HepG2 (cell line): ENCODE measurements at regions not wholly inside any gene's neighbourhood (a gene's known extent, or its start where the extent isn't known, plus 50 kb on each side); places are given as distances from the start of the nearest gene placed in this dataset.

Source experiments
- ATAC-seq: fragments of 200-7000 bp; cut with Tn5 transposase; 3 replicates; pipeline ENCODE4 v1.9.1; 2020; ENCODE audit warnings: mild to moderate bottlenecking, moderate library complexity
- BruUV-seq: library from RNA; stranded (reverse); fragments of 400-500 nt; replicated peaks from 2 replicates; lab custom pipeline; 2021; lab: Mats Ljungman, UMichigan
- CTCF ChIA-PET: fragments of 300-600 bp; formaldehyde crosslinking; extraction: SDS; loops from one replicate; lab custom pipeline; 2021; ENCODE audit warnings: low total read pairs, inconsistent platforms, low intra/inter-chr PET ratio; lab: Yijun Ruan, JAX
- POLR2A ChIA-PET: fragments of 350-600 bp; sonication (Branson Sonifier 250); formaldehyde crosslinking; loops from one replicate; lab custom pipeline; 2020; ENCODE audit warnings: antibody characterized with exemption, inconsistent platforms; lab: Yijun Ruan, JAX
- DNase-seq: peaks from one replicate; pipeline ENCODE4 v3.0.0-alpha.2; 2015; ENCODE audit warnings: low spot score
- FAIRE-seq: peaks from 3 replicates; lab custom pipeline; 2011; peaks lifted over from hg19 to GRCh38; lab: Jason Lieb, UNC
- H2AFZ ChIP-seq: one replicate; pipeline ENCODE4 v1.6.1; 2011; ENCODE audit warnings: low read length, inconsistent platforms
- H3K27ac ChIP-seq: fragments of 300-600 bp; 3 replicates; pipeline ENCODE4 v1.8.0; 2011; ENCODE audit warnings: mixed run types, mild to moderate bottlenecking, mixed read lengths, low read length, inconsistent platforms; ENCODE audit not compliant: insufficient read depth; ENCODE audit errors: extremely low read length
- H3K27me3 ChIP-seq, 2 experiments: fragments of 200-600 bp in 1 of 2; 2 replicates in 1 of 2; 3 replicates in 1 of 2; pipeline versions ENCODE4 v1.6.0 to v1.8.0; 2011; ENCODE audit warnings: low read length in 2 of 2, mild to moderate bottlenecking in 2 of 2, moderate library complexity in 2 of 2, inconsistent platforms in 1 of 2; ENCODE audit not compliant: insufficient read depth in 2 of 2, control insufficient read depth in 1 of 2
- H3K36me3 ChIP-seq, 2 experiments: fragments of 200-600 bp in 1 of 2; replicated peaks in 1 of 2; 2 replicates in 1 of 2; 3 replicates in 1 of 2; pipeline versions ENCODE4 v1.5.1 to v1.8.0; 2011; ENCODE audit warnings: low read length in 2 of 2, inconsistent platforms in 1 of 2; ENCODE audit not compliant: insufficient read depth in 2 of 2, control insufficient read depth in 1 of 2
- H3K4me1 ChIP-seq: 2 replicates; pipeline ENCODE4 v1.5.1; 2012; ENCODE audit warnings: low read length, inconsistent platforms; ENCODE audit not compliant: insufficient read depth
- H3K4me2 ChIP-seq: 2 replicates; pipeline ENCODE4 v1.6.0; 2011; ENCODE audit warnings: low read depth, low read length, inconsistent platforms
- H3K4me3 ChIP-seq, 3 experiments: fragments of 200-600 bp in 1 of 3; sonication (generic), shearing (Covaris generic) in 1 of 3; replicated peaks in 1 of 3; 2 replicates each; pipeline ENCODE4 v1.5.1; 2011 to 2016; ENCODE audit warnings: low read length in 3 of 3, inconsistent platforms in 2 of 3, low read depth in 2 of 3, mild to moderate bottlenecking in 2 of 3, control low read depth in 1 of 3, mixed read lengths in 1 of 3; ENCODE audit not compliant: insufficient read depth in 1 of 3
- H3K79me2 ChIP-seq: one replicate; pipeline ENCODE4 v1.6.1; 2011; ENCODE audit warnings: low read length, inconsistent platforms; ENCODE audit not compliant: insufficient read depth
- H3K9ac ChIP-seq: 2 replicates; pipeline ENCODE4 v1.6.0; 2011; ENCODE audit warnings: mild to moderate bottlenecking, low read depth, low read length, inconsistent platforms; ENCODE audit not compliant: insufficient read depth
- H3K9me3 ChIP-seq: 2 replicates; pipeline ENCODE4 v1.5.1; 2012; ENCODE audit warnings: mild to moderate bottlenecking, low read length
- H4K20me1 ChIP-seq: 2 replicates; pipeline ENCODE4 v1.6.0; 2011; ENCODE audit warnings: inconsistent platforms, mild to moderate bottlenecking, low read length, moderate library complexity; ENCODE audit not compliant: insufficient read depth
- BRCA1 ChIP-seq: sonication (generic); formaldehyde crosslinking; IDR thresholded peaks from 2 replicates; pipeline ENCODE4 v1.4.0; 2020; ENCODE audit warnings: missing genetic modification reagents
- CCAR2 ChIP-seq: fragments of 200-400 bp; formaldehyde crosslinking; optimal IDR thresholded peaks from 2 replicates; pipeline ENCODE3; 2018; ENCODE audit warnings: low read depth, mild to moderate bottlenecking, low read length, moderate library complexity
- FOSL2 ChIP-seq: sonication (generic); formaldehyde crosslinking; IDR thresholded peaks from 2 replicates; pipeline ENCODE4 v1.4.0; 2020; ENCODE audit warnings: missing genetic modification reagents
- GATA4 ChIP-seq: sonication (generic); IDR thresholded peaks from 2 replicates; pipeline ENCODE4 v1.6.1; 2016; ENCODE audit warnings: antibody characterized with exemption, low read depth, borderline replicate concordance
- RXRA ChIP-seq: sonication (generic); formaldehyde crosslinking; IDR thresholded peaks from 2 replicates; pipeline ENCODE4 v1.5.1; 2020; ENCODE audit warnings: missing genetic modification reagents
- SP5 ChIP-seq: IDR thresholded peaks from 2 replicates; pipeline ENCODE4 v1.6.1; 2016; ENCODE audit warnings: low read depth, borderline replicate concordance
- ZNF24 ChIP-seq: fragments of 450-650 bp; IDR thresholded peaks from 2 replicates; pipeline ENCODE4 v1.6.1; 2017; ENCODE audit warnings: antibody characterized with exemption, mild to moderate bottlenecking
- WGBS: methylation state at CpG from one replicate; pipeline ENCODE4 v1.1.6; 2017; ENCODE audit warnings: low lambda C conversion rate; 5-methylcytosine and 5-hydroxymethylcytosine counted together
- in situ Hi-C: cut with HindIII; loops from 2 replicates; pipeline ENCODE4 v1.10.0; 2017; ENCODE audit warnings: low pct_unique_long_range_greater_than_20kb; ENCODE audit not compliant: extremely low pct_ligation_motif_present
- intact Hi-C: fragments of 100-400 bp; cut with micrococcal nuclease; formaldehyde crosslinking; loops from one replicate; pipeline ENCODE4 v1.10.0; 2022; ENCODE audit not compliant: unreplicated experiment
- TF ChIP-seq, protein P1 (sequence below): sonication (generic); formaldehyde crosslinking; IDR thresholded peaks from 2 replicates; pipeline ENCODE4 v1.5.0; 2020; ENCODE audit warnings: mild to moderate bottlenecking, missing genetic modification reagents, borderline replicate concordance
- TF ChIP-seq, protein P2 (sequence below): sonication (generic); formaldehyde crosslinking; IDR thresholded peaks from 2 replicates; pipeline ENCODE4 v1.5.1; 2020; ENCODE audit warnings: mild to moderate bottlenecking, missing genetic modification reagents, moderate library complexity
- TF ChIP-seq, protein P3 (sequence below): sonication (generic); formaldehyde crosslinking; IDR thresholded peaks from 2 replicates; pipeline ENCODE4 v1.5.1; 2020; ENCODE audit warnings: missing genetic modification reagents, mild to moderate bottlenecking, borderline replicate concordance
- TF ChIP-seq, protein P4 (sequence below): sonication (generic); formaldehyde crosslinking; IDR thresholded peaks from 2 replicates; pipeline ENCODE4 v1.8.0; 2022; ENCODE audit warnings: low read depth, missing genetic modification reagents
- TF ChIP-seq, protein P5 (sequence below): sonication (generic); formaldehyde crosslinking; IDR thresholded peaks from 2 replicates; pipeline ENCODE4 v1.9.0; 2021; ENCODE audit warnings: missing genetic modification reagents, borderline replicate concordance
- TF ChIP-seq, protein P6 (sequence below): sonication (generic); formaldehyde crosslinking; IDR thresholded peaks from 2 replicates; pipeline ENCODE4 v1.8.0; 2022; ENCODE audit warnings: mild to moderate bottlenecking, missing genetic modification reagents

DNA sequence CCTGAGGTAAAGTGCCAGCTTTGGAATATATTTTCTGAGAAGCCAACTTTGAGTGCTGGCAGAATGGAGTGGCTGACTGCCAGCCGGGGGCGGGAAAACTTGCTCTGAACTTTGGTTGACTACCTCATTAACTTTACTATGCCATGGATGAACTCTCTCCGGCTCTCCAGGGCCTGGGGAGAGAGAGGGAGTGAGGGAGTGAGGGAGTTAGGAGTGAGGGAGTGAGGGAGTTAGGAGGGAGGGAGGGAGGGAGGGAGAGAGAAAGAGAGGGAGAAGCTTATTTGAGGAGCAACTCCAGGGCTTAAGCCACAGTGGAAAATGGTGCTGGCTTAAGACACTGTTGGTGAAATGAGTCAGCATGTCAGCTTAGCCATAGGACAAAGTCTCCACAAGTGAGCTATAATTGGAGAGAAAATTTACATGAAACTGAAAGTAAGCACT lies 280.9 kb upstream of the RPS6KA3 start:
- peak; percentile 48 for DNase-seq
- BruUV-seq = no TSS peak
- peaks cover 25% of the 10 kb centered on the region for H3K4me1 ChIP-seq
- no peaks in the 10 kb centered on the region for H4K20me1 ChIP-seq
- in situ Hi-C loops (loop anchor here (25.0 kb wide), 4 partner anchors 190 to 1190 kb away; partner anchors contain the start of gene CNKSR2), intact Hi-C loops (no loop called here)
- 0% methylated on average over 3 of the region's 3 CpGs for WGBS
- no peaks in the 10 kb centered on the region for H3K27me3 ChIP-seq
- POLR2A ChIA-PET = no interaction called here
- peak overlapping the region; percentile 36; the same call in 1 of the 2 replicates for H3K4me2 ChIP-seq
- CTCF ChIA-PET = no interaction called here
- no peak for FAIRE-seq
- no peak overlapping the region for H3K27ac ChIP-seq
- no peaks in the 10 kb centered on the region for H3K79me2 ChIP-seq
- peak; percentile 88 for ATAC-seq
- no peaks in the 10 kb centered on the region for H3K36me3 ChIP-seq
- H3K4me3 ChIP-seq = no peak overlapping the region; a peak in 1 of 6 replicates
- no peaks in the 10 kb centered on the region; the same call in 1 of the 2 replicates for H3K9me3 ChIP-seq
- H3K9ac ChIP-seq = no peak overlapping the region
- no peak overlapping the region for H2AFZ ChIP-seq
- TF ChIP-seq, protein P1, sequence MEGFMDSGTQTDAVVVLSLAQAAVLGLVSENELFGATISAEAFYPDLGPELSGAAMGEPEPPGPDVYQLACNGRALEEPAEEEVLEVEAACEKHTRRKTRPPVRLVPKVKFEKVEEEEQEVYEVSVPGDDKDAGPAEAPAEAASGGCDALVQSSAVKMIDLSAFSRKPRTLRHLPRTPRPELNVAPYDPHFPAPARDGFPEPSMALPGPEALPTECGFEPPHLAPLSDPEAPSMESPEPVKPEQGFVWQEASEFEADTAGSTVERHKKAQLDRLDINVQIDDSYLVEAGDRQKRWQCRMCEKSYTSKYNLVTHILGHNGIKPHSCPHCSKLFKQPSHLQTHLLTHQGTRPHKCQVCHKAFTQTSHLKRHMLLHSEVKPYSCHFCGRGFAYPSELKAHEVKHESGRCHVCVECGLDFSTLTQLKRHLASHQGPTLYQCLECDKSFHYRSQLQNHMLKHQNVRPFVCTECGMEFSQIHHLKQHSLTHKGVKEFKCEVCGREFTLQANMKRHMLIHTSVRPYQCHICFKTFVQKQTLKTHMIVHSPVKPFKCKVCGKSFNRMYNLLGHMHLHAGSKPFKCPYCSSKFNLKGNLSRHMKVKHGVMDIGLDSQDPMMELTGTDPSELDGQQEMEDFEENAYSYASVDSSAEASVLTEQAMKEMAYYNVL = peak; percentile 34; the same call in 1 of the 2 replicates
- TF ChIP-seq RXRA (CRISPR knock-in tag) (no peak), BRCA1 (CRISPR knock-in tag) (no peak), GATA4 (no peak), FOSL2 (peak; percentile 53; the same call in 1 of the 2 replicates), ZNF24 (no peak), CCAR2 (no peak), SP5 (CRISPR knock-in tag) (peak; percentile 47; the same call in 1 of the 2 replicates)
- TF ChIP-seq, protein P2, sequence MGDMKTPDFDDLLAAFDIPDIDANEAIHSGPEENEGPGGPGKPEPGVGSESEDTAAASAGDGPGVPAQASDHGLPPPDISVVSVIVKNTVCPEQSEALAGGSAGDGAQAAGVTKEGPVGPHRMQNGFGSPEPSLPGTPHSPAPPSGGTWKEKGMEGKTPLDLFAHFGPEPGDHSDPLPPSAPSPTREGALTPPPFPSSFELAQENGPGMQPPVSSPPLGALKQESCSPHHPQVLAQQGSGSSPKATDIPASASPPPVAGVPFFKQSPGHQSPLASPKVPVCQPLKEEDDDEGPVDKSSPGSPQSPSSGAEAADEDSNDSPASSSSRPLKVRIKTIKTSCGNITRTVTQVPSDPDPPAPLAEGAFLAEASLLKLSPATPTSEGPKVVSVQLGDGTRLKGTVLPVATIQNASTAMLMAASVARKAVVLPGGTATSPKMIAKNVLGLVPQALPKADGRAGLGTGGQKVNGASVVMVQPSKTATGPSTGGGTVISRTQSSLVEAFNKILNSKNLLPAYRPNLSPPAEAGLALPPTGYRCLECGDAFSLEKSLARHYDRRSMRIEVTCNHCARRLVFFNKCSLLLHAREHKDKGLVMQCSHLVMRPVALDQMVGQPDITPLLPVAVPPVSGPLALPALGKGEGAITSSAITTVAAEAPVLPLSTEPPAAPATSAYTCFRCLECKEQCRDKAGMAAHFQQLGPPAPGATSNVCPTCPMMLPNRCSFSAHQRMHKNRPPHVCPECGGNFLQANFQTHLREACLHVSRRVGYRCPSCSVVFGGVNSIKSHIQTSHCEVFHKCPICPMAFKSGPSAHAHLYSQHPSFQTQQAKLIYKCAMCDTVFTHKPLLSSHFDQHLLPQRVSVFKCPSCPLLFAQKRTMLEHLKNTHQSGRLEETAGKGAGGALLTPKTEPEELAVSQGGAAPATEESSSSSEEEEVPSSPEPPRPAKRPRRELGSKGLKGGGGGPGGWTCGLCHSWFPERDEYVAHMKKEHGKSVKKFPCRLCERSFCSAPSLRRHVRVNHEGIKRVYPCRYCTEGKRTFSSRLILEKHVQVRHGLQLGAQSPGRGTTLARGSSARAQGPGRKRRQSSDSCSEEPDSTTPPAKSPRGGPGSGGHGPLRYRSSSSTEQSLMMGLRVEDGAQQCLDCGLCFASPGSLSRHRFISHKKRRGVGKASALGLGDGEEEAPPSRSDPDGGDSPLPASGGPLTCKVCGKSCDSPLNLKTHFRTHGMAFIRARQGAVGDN (CRISPR knock-in tag) = no peak
- TF ChIP-seq, protein P3, sequence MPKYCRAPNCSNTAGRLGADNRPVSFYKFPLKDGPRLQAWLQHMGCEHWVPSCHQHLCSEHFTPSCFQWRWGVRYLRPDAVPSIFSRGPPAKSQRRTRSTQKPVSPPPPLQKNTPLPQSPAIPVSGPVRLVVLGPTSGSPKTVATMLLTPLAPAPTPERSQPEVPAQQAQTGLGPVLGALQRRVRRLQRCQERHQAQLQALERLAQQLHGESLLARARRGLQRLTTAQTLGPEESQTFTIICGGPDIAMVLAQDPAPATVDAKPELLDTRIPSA (CRISPR knock-in tag) = no peak
- TF ChIP-seq, protein P4, sequence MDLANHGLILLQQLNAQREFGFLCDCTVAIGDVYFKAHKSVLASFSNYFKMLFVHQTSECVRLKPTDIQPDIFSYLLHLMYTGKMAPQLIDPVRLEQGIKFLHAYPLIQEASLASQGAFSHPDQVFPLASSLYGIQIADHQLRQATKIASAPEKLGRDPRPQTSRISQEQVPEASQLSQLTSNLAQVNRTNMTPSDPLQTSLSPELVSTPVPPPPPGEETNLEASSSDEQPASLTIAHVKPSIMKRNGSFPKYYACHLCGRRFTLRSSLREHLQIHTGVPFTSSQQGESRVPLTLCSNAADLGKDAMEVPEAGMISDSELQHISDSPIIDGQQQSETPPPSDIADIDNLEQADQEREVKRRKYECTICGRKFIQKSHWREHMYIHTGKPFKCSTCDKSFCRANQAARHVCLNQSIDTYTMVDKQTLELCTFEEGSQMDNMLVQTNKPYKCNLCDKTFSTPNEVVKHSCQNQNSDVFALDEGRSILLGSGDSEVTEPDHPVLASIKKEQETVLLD (CRISPR knock-in tag) = no peak
- TF ChIP-seq, protein P5, sequence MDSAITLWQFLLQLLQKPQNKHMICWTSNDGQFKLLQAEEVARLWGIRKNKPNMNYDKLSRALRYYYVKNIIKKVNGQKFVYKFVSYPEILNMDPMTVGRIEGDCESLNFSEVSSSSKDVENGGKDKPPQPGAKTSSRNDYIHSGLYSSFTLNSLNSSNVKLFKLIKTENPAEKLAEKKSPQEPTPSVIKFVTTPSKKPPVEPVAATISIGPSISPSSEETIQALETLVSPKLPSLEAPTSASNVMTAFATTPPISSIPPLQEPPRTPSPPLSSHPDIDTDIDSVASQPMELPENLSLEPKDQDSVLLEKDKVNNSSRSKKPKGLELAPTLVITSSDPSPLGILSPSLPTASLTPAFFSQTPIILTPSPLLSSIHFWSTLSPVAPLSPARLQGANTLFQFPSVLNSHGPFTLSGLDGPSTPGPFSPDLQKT (CRISPR knock-in tag) = no peak
- TF ChIP-seq, protein P6, sequence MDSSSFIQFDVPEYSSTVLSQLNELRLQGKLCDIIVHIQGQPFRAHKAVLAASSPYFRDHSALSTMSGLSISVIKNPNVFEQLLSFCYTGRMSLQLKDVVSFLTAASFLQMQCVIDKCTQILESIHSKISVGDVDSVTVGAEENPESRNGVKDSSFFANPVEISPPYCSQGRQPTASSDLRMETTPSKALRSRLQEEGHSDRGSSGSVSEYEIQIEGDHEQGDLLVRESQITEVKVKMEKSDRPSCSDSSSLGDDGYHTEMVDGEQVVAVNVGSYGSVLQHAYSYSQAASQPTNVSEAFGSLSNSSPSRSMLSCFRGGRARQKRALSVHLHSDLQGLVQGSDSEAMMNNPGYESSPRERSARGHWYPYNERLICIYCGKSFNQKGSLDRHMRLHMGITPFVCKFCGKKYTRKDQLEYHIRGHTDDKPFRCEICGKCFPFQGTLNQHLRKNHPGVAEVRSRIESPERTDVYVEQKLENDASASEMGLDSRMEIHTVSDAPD (CRISPR knock-in tag) = no peak
